ENCODE measurements at regions not wholly inside any gene's neighbourhood (a gene's known extent, or its start where the extent isn't known, plus 50 kb on each side); places are given as distances from the start of the nearest gene placed in this dataset.

DNA sequence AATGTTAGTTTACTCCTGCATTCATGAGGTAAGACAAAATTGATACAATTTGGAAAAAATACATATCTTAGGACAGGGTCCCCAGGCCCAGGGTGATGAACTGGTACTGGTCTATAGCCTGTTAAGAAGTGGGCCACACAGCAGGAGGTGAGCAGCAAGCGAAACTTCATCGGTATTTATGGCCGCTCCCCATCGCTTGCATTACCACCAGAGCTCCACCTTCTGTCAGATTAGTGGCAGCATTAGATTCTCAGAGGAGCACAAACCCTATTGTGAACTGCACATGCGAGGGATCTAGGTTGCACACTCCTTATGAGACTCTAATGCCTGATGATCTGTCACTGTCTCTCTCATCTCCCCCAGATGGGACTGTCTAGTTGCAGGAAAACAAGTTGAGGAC, 880.6 kb downstream of the MCTP2 start:
- TF ChIP-seq, protein P1, sequence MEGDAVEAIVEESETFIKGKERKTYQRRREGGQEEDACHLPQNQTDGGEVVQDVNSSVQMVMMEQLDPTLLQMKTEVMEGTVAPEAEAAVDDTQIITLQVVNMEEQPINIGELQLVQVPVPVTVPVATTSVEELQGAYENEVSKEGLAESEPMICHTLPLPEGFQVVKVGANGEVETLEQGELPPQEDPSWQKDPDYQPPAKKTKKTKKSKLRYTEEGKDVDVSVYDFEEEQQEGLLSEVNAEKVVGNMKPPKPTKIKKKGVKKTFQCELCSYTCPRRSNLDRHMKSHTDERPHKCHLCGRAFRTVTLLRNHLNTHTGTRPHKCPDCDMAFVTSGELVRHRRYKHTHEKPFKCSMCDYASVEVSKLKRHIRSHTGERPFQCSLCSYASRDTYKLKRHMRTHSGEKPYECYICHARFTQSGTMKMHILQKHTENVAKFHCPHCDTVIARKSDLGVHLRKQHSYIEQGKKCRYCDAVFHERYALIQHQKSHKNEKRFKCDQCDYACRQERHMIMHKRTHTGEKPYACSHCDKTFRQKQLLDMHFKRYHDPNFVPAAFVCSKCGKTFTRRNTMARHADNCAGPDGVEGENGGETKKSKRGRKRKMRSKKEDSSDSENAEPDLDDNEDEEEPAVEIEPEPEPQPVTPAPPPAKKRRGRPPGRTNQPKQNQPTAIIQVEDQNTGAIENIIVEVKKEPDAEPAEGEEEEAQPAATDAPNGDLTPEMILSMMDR (conservative IDR thresholded peaks at IDR 0.05; ENCODE audit: low read depth, low read length): no peak
- TF ChIP-seq EZH2 (IDR thresholded peaks at IDR 0.05; ENCODE audit: borderline replicate concordance, low read depth, low read length, poor library complexity, severe bottlenecking): no peak
- Histone ChIP-seq H3K27me3 (replicated peaks; ENCODE audit: insufficient read depth, low read depth, low read length, poor library complexity) (no peaks in the 10 kb centered on the region), H3K4me3 (ENCODE audit: low read depth, low read length, poor library complexity, severe bottlenecking) (no peak overlapping the region), H3K9me3 (ENCODE audit: low read depth, low read length, poor library complexity, severe bottlenecking) (no peaks in the 10 kb centered on the region), H3K27ac (ENCODE audit: low read depth, low read length, poor library complexity, severe bottlenecking) (no peak overlapping the region), H3K4me1 (ENCODE audit: insufficient read depth, low read length, poor library complexity, severe bottlenecking) (no peaks in the 10 kb centered on the region), H3K36me3 (ENCODE audit: insufficient read depth, low read length, poor library complexity, severe bottlenecking) (no peaks in the 10 kb centered on the region)
- CTCF ChIA-PET: no interaction called here
- POLR2A ChIA-PET (ENCODE audit: low non-redundant PET): no interaction called here
- no TSS peak for BruUV-seq (replicated peaks)
- intact Hi-C loops (cut with micrococcal nuclease; ENCODE audit: unreplicated experiment): no loop called here
- DNase-seq (ENCODE audit: low spot score): no peak

DNA sequence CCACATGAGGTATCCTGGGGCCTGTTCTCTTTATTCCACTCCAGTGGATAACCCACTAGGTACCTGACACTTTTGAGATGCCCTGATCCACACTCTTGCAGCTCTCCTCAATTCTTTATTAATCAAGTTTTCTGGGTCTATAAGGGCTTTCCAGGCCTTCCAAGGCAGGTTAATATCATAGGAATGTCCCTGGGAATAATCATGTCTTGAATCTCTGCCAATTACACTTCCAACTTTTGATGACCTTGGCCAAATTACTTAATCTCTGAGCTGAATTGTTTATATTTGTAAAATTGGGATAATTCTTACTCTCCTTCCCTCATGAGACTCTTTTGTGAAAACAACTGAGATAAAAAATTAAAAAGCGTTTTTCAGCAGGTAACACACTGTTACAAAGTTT, 881.7 kb downstream of the MCTP2 start:
- CTCF ChIA-PET: no interaction called here
- DNase-seq (ENCODE audit: low spot score): no peak

DNA sequence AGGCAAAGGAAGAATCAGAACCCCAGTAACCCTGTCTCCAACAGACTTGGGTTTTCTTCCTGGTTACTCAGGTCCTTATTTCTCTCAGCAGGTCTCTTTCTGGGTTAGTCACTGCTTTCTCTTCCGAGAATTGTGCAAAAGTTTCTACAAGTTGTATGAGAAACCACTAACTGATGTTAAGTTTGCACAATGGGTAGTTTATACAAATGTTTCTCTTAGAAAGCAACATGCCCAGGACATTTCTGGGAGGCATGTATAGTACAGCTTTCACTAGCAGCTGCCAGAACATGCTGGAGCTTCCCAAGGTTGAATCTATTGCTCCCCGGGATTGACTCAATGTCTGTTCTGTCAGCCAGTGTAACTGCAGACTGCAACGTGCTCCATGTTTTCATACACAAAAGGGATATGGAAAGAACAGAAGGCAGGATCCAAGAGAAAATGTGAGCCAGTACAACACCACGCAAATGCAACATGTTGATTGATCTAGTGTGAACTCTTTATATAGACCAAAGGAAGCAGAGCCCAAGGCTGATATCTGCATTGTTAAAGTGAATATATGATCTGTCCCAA, 887.8 kb downstream of the MCTP2 start:
- POLR2A ChIA-PET (ENCODE audit: low non-redundant PET): no interaction called here

More for the DNA sequence above, 881.7 kb downstream of the MCTP2 start:
- no peaks in the 10 kb centered on the region for H3K36me3 ChIP-seq (ENCODE audit: insufficient read depth, low read length, poor library complexity, severe bottlenecking)
- intact Hi-C loops (cut with micrococcal nuclease; ENCODE audit: unreplicated experiment): no loop called here
- no peaks in the 10 kb centered on the region for H3K9me3 ChIP-seq (ENCODE audit: low read depth, low read length, poor library complexity, severe bottlenecking)
- TF ChIP-seq, protein P1 (conservative IDR thresholded peaks at IDR 0.05; ENCODE audit: low read depth, low read length): no peak
- no peak for TF ChIP-seq EZH2 (IDR thresholded peaks at IDR 0.05; ENCODE audit: borderline replicate concordance, low read depth, low read length, poor library complexity, severe bottlenecking)
- H3K27ac ChIP-seq (ENCODE audit: low read depth, low read length, poor library complexity, severe bottlenecking): no peak overlapping the region
- no peaks in the 10 kb centered on the region for H3K27me3 ChIP-seq (replicated peaks; ENCODE audit: insufficient read depth, low read depth, low read length, poor library complexity)
- POLR2A ChIA-PET (ENCODE audit: low non-redundant PET): no interaction called here
- no peak overlapping the region for H3K4me3 ChIP-seq (ENCODE audit: low read depth, low read length, poor library complexity, severe bottlenecking)
- BruUV-seq (replicated peaks): no TSS peak
- no peaks in the 10 kb centered on the region for H3K4me1 ChIP-seq (ENCODE audit: insufficient read depth, low read length, poor library complexity, severe bottlenecking)

More for the DNA sequence above, 887.8 kb downstream of the MCTP2 start:
- Histone ChIP-seq H3K36me3 (ENCODE audit: insufficient read depth, low read length, poor library complexity, severe bottlenecking) (no peaks in the 10 kb centered on the region), H3K4me3 (ENCODE audit: low read depth, low read length, poor library complexity, severe bottlenecking) (no peak overlapping the region), H3K4me1 (ENCODE audit: insufficient read depth, low read length, poor library complexity, severe bottlenecking) (no peaks in the 10 kb centered on the region), H3K27ac (ENCODE audit: low read depth, low read length, poor library complexity, severe bottlenecking) (no peak overlapping the region), H3K9me3 (ENCODE audit: low read depth, low read length, poor library complexity, severe bottlenecking) (no peaks in the 10 kb centered on the region), H3K27me3 (replicated peaks; ENCODE audit: insufficient read depth, low read depth, low read length, poor library complexity) (no peaks in the 10 kb centered on the region)
- intact Hi-C loops (cut with micrococcal nuclease; ENCODE audit: unreplicated experiment): no loop called here
- no peak for DNase-seq (ENCODE audit: low spot score)
- TF ChIP-seq, protein P1 (conservative IDR thresholded peaks at IDR 0.05; ENCODE audit: low read depth, low read length): no peak
- no peak for TF ChIP-seq EZH2 (IDR thresholded peaks at IDR 0.05; ENCODE audit: borderline replicate concordance, low read depth, low read length, poor library complexity, severe bottlenecking)
- CTCF ChIA-PET: no interaction called here
- no TSS peak for BruUV-seq (replicated peaks)
